K562 (cell line): ENCODE measurements at regions not wholly inside any gene's neighbourhood (a gene's known extent, or its start where the extent isn't known, plus 50 kb on each side); places are given as distances from the start of the nearest gene placed in this dataset.

Experiments used
- ARHGAP35 ChIP-seq: fragments of 450-650 bp; IDR thresholded peaks from 2 replicates; pipeline ENCODE4 v1.6.1; 2018; ENCODE audit not compliant: partially characterized antibody
- HDAC2 ChIP-seq: fragments of 450-650 bp; IDR thresholded peaks from 2 replicates; pipeline ENCODE4 v1.6.1; 2016; ENCODE audit warnings: mild to moderate bottlenecking
- ZNF507 ChIP-seq: conservative IDR thresholded peaks from 2 replicates; pipeline ENCODE4 v1.6.1; 2017; ENCODE audit warnings: missing genetic modification characterization, missing compliant biosample characterization
- ZNF764 ChIP-seq: fragments of 250-450 bp; sonication (Bioruptor Pico); IDR thresholded peaks from 2 replicates; pipeline ENCODE4 v1.4.0; 2020; ENCODE audit warnings: low read depth, mild to moderate bottlenecking, moderate library complexity
- TF ChIP-seq, protein P1 (sequence below): fragments of 250-450 bp; sonication (Bioruptor Pico); IDR thresholded peaks from 2 replicates; pipeline ENCODE4 v1.9.0; 2021; ENCODE audit warnings: mild to moderate bottlenecking, inconsistent platforms
- TF ChIP-seq, protein P2 (sequence below): fragments of 450-650 bp; IDR thresholded peaks from 2 replicates; pipeline ENCODE4 v1.6.1; 2016; ENCODE audit warnings: mild to moderate bottlenecking, moderate library complexity
- TF ChIP-seq, protein P3 (sequence below): sonication (generic); formaldehyde crosslinking; IDR thresholded peaks from 2 replicates; pipeline ENCODE4 v1.8.1; 2023; ENCODE audit warnings: mild to moderate bottlenecking, missing genetic modification reagents

DNA sequence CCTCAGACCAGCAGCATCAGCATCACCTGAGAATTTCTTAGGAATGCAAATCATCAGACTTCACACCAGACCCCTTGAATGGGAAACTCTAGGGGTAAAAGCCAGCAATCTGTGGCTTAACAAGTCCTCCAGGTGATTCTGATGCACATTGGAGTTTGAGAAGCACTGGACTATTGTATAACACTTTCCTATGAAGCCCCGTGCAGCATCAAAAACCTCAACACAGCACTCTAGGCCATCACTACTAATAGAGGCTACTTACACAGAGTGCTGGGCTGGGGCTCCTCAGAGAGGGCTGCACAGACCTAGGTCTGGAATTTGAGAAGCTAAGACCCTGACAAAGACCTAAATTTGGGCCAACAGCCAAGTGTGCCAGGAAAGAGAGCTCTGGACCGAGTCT, 95.7 kb upstream of the ARAP3 start (continued):
- TF ChIP-seq, protein P1, sequence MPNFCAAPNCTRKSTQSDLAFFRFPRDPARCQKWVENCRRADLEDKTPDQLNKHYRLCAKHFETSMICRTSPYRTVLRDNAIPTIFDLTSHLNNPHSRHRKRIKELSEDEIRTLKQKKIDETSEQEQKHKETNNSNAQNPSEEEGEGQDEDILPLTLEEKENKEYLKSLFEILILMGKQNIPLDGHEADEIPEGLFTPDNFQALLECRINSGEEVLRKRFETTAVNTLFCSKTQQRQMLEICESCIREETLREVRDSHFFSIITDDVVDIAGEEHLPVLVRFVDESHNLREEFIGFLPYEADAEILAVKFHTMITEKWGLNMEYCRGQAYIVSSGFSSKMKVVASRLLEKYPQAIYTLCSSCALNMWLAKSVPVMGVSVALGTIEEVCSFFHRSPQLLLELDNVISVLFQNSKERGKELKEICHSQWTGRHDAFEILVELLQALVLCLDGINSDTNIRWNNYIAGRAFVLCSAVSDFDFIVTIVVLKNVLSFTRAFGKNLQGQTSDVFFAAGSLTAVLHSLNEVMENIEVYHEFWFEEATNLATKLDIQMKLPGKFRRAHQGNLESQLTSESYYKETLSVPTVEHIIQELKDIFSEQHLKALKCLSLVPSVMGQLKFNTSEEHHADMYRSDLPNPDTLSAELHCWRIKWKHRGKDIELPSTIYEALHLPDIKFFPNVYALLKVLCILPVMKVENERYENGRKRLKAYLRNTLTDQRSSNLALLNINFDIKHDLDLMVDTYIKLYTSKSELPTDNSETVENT (CRISPR knock-in tag): no peak
- TF ChIP-seq, protein P2, sequence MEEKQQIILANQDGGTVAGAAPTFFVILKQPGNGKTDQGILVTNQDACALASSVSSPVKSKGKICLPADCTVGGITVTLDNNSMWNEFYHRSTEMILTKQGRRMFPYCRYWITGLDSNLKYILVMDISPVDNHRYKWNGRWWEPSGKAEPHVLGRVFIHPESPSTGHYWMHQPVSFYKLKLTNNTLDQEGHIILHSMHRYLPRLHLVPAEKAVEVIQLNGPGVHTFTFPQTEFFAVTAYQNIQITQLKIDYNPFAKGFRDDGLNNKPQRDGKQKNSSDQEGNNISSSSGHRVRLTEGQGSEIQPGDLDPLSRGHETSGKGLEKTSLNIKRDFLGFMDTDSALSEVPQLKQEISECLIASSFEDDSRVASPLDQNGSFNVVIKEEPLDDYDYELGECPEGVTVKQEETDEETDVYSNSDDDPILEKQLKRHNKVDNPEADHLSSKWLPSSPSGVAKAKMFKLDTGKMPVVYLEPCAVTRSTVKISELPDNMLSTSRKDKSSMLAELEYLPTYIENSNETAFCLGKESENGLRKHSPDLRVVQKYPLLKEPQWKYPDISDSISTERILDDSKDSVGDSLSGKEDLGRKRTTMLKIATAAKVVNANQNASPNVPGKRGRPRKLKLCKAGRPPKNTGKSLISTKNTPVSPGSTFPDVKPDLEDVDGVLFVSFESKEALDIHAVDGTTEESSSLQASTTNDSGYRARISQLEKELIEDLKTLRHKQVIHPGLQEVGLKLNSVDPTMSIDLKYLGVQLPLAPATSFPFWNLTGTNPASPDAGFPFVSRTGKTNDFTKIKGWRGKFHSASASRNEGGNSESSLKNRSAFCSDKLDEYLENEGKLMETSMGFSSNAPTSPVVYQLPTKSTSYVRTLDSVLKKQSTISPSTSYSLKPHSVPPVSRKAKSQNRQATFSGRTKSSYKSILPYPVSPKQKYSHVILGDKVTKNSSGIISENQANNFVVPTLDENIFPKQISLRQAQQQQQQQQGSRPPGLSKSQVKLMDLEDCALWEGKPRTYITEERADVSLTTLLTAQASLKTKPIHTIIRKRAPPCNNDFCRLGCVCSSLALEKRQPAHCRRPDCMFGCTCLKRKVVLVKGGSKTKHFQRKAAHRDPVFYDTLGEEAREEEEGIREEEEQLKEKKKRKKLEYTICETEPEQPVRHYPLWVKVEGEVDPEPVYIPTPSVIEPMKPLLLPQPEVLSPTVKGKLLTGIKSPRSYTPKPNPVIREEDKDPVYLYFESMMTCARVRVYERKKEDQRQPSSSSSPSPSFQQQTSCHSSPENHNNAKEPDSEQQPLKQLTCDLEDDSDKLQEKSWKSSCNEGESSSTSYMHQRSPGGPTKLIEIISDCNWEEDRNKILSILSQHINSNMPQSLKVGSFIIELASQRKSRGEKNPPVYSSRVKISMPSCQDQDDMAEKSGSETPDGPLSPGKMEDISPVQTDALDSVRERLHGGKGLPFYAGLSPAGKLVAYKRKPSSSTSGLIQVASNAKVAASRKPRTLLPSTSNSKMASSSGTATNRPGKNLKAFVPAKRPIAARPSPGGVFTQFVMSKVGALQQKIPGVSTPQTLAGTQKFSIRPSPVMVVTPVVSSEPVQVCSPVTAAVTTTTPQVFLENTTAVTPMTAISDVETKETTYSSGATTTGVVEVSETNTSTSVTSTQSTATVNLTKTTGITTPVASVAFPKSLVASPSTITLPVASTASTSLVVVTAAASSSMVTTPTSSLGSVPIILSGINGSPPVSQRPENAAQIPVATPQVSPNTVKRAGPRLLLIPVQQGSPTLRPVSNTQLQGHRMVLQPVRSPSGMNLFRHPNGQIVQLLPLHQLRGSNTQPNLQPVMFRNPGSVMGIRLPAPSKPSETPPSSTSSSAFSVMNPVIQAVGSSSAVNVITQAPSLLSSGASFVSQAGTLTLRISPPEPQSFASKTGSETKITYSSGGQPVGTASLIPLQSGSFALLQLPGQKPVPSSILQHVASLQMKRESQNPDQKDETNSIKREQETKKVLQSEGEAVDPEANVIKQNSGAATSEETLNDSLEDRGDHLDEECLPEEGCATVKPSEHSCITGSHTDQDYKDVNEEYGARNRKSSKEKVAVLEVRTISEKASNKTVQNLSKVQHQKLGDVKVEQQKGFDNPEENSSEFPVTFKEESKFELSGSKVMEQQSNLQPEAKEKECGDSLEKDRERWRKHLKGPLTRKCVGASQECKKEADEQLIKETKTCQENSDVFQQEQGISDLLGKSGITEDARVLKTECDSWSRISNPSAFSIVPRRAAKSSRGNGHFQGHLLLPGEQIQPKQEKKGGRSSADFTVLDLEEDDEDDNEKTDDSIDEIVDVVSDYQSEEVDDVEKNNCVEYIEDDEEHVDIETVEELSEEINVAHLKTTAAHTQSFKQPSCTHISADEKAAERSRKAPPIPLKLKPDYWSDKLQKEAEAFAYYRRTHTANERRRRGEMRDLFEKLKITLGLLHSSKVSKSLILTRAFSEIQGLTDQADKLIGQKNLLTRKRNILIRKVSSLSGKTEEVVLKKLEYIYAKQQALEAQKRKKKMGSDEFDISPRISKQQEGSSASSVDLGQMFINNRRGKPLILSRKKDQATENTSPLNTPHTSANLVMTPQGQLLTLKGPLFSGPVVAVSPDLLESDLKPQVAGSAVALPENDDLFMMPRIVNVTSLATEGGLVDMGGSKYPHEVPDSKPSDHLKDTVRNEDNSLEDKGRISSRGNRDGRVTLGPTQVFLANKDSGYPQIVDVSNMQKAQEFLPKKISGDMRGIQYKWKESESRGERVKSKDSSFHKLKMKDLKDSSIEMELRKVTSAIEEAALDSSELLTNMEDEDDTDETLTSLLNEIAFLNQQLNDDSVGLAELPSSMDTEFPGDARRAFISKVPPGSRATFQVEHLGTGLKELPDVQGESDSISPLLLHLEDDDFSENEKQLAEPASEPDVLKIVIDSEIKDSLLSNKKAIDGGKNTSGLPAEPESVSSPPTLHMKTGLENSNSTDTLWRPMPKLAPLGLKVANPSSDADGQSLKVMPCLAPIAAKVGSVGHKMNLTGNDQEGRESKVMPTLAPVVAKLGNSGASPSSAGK: no peak
- no peak for TF ChIP-seq HDAC2
- no peak for TF ChIP-seq ARHGAP35
- TF ChIP-seq ZNF507 (tag): no peak
- TF ChIP-seq, protein P3, sequence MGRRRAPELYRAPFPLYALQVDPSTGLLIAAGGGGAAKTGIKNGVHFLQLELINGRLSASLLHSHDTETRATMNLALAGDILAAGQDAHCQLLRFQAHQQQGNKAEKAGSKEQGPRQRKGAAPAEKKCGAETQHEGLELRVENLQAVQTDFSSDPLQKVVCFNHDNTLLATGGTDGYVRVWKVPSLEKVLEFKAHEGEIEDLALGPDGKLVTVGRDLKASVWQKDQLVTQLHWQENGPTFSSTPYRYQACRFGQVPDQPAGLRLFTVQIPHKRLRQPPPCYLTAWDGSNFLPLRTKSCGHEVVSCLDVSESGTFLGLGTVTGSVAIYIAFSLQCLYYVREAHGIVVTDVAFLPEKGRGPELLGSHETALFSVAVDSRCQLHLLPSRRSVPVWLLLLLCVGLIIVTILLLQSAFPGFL: no peak
- no peak for TF ChIP-seq ZNF764
